CD4-positive, alpha-beta T cell treated with Interleukin-12 subunit alpha and Interleukin-12 subunit beta, for 1 hour (primary cell): ENCODE measurements at regions not wholly inside any gene's neighbourhood (a gene's known extent, or its start where the extent isn't known, plus 50 kb on each side); places are given as distances from the start of the nearest gene placed in this dataset.

Experiments used
- DNase-seq: peaks from one replicate; pipeline ENCODE4 v3.0.0-alpha.2; 2020

- no peak for DNase-seq
Observed at GRCh38 chr3:28835751-28836150, 445.1 kb upstream of the RBMS3 start.

- no peak for DNase-seq
Observed at GRCh38 chr3:28836199-28836598, 444.7 kb upstream of the RBMS3 start.

GRCh38 chr3:28840976-28841376, 439.9 kb upstream of the RBMS3 start:
- no peak for DNase-seq

GRCh38 chr3:28841441-28841840, 439.4 kb upstream of the RBMS3 start:
- no peak for DNase-seq

- no peak for DNase-seq
Observed at GRCh38 chr3:28844298-28845005, 436.4 kb upstream of the RBMS3 start.

- no peak for DNase-seq
Observed at GRCh38 chr3:28845006-28845324, 435.9 kb upstream of the RBMS3 start.

GRCh38 chr3:28846971-28847478, 433.8 kb upstream of the RBMS3 start:
- no peak for DNase-seq

GRCh38 chr3:28847736-28848135, 433.1 kb upstream of the RBMS3 start:
- no peak for DNase-seq

GRCh38 chr3:28850186-28850585, 430.7 kb upstream of the RBMS3 start:
- no peak for DNase-seq

GRCh38 chr3:28853830-28854229, 427.0 kb upstream of the RBMS3 start:
- no peak for DNase-seq

- DNase-seq = no peak
Observed at GRCh38 chr3:28856796-28857195, 424.1 kb upstream of the RBMS3 start.

- no peak for DNase-seq
Observed at GRCh38 chr3:28859897-28860296, 421.0 kb upstream of the RBMS3 start.

GRCh38 chr3:28860307-28860706, 420.6 kb upstream of the RBMS3 start:
- no peak for DNase-seq

GRCh38 chr3:28863186-28863585, 417.7 kb upstream of the RBMS3 start:
- DNase-seq = no peak

GRCh38 chr3:28867836-28868235, 413.0 kb upstream of the RBMS3 start:
- no peak for DNase-seq

GRCh38 chr3:28868897-28869296, 412.0 kb upstream of the RBMS3 start:
- no peak for DNase-seq

- no peak for DNase-seq
Observed at GRCh38 chr3:28877912-28878311, 403.0 kb upstream of the RBMS3 start.

- no peak for DNase-seq
Observed at GRCh38 chr3:28890373-28890772, 390.5 kb upstream of the RBMS3 start.

- no peak for DNase-seq
Observed at GRCh38 chr3:28891485-28891884, 389.4 kb upstream of the RBMS3 start.

- no peak for DNase-seq
Observed at GRCh38 chr3:28900301-28900700, 380.6 kb upstream of the RBMS3 start.

GRCh38 chr3:28901018-28901417, 379.9 kb upstream of the RBMS3 start:
- no peak for DNase-seq

GRCh38 chr3:28903171-28903601, 377.7 kb upstream of the RBMS3 start:
- DNase-seq = no peak

- DNase-seq = no peak
Observed at GRCh38 chr3:28905798-28906197, 375.1 kb upstream of the RBMS3 start.

GRCh38 chr3:28906561-28907310, 374.1 kb upstream of the RBMS3 start:
- DNase-seq = no peak

- no peak for DNase-seq
Observed at GRCh38 chr3:28907616-28908015, 373.3 kb upstream of the RBMS3 start.
